OCI-LY7 (cell line): ENCODE measurements at regions not wholly inside any gene's neighbourhood (a gene's known extent, or its start where the extent isn't known, plus 50 kb on each side); places are given as distances from the start of the nearest gene placed in this dataset.

Experiments used
- BruUV-seq: library from RNA; stranded (reverse); fragments of 400-500 nt; replicated peaks from 2 replicates; lab custom pipeline; 2021; lab: Mats Ljungman, UMichigan
- CTCF ChIA-PET: fragments of 300-600 bp; sonication (Branson Sonifier 250); formaldehyde crosslinking; loops from one replicate; lab custom pipeline; 2022; ENCODE audit warnings: antibody characterized with exemption; ENCODE audit not compliant: unreplicated experiment; lab: Charles Lee
- POLR2A ChIA-PET: fragments of 300-600 bp; sonication (Branson Sonifier 250); formaldehyde crosslinking; loops from one replicate; lab custom pipeline; 2022; ENCODE audit warnings: antibody characterized with exemption; lab: Charles Lee
- DNase-seq: peaks from one replicate; pipeline ENCODE4 v3.0.0-alpha.2; 2015; ENCODE audit warnings: low spot score
- H2AFZ ChIP-seq: fragments of 200-600 bp; sonication (generic), shearing (Covaris generic); 2 replicates; pipeline ENCODE4 v1.6.1; 2014; ENCODE audit warnings: mild to moderate bottlenecking, antibody characterized with exemption, low read length, moderate library complexity
- H3K27ac ChIP-seq: fragments of 200-600 bp; sonication (generic); 2 replicates; pipeline ENCODE4 v1.5.1; 2014; ENCODE audit warnings: mixed run types, low read depth, mild to moderate bottlenecking, moderate library complexity, low read length, inconsistent platforms; ENCODE audit not compliant: poor library complexity, severe bottlenecking
- H3K36me3 ChIP-seq: fragments of 200-600 bp; sonication (generic); 2 replicates; pipeline ENCODE4 v1.6.1; 2014; ENCODE audit warnings: mild to moderate bottlenecking, antibody characterized with exemption, low read length, moderate library complexity, mixed read lengths; ENCODE audit not compliant: insufficient read depth
- H3K4me1 ChIP-seq: fragments of 200-600 bp; sonication (generic); 2 replicates; pipeline ENCODE4 v1.5.1; 2014; ENCODE audit warnings: mild to moderate bottlenecking, low read length; ENCODE audit not compliant: insufficient read depth, poor library complexity, severe bottlenecking
- H3K4me2 ChIP-seq: fragments of 200-600 bp; sonication (generic); 2 replicates; pipeline ENCODE4 v1.6.1; 2014; ENCODE audit warnings: mild to moderate bottlenecking, low read length
- H3K4me3 ChIP-seq: fragments of 200-600 bp; sonication (generic); 2 replicates; pipeline ENCODE4 v1.5.1; 2014; ENCODE audit warnings: mild to moderate bottlenecking, low read depth, low read length; ENCODE audit not compliant: poor library complexity, severe bottlenecking
- H3K79me2 ChIP-seq: fragments of 200-600 bp; sonication (generic); 2 replicates; pipeline ENCODE4 v1.6.1; 2016; ENCODE audit warnings: low read depth, mild to moderate bottlenecking, low read length, moderate library complexity, mixed read lengths; ENCODE audit not compliant: insufficient read depth
- H3K9me2 ChIP-seq: fragments of 200-600 bp; sonication (generic); 2 replicates; pipeline ENCODE4 v1.6.1; 2016; ENCODE audit warnings: mild to moderate bottlenecking, low read length, mixed read lengths; ENCODE audit not compliant: insufficient read depth
- H3K9me3 ChIP-seq: fragments of 200-600 bp; sonication (generic); 2 replicates; pipeline ENCODE4 v1.6.1; 2014; ENCODE audit warnings: mild to moderate bottlenecking, mixed run types, low read length, mixed read lengths
- H4K20me1 ChIP-seq: fragments of 200-600 bp; sonication (generic); 2 replicates; pipeline ENCODE4 v1.6.1; 2014; ENCODE audit warnings: mild to moderate bottlenecking, antibody characterized with exemption, low read length, moderate library complexity, mixed read lengths; ENCODE audit not compliant: insufficient read depth
- CTCF ChIP-seq: fragments of 200-600 bp; sonication (generic); conservative IDR thresholded peaks from 2 replicates; pipeline ENCODE4 v1.5.1; 2014; ENCODE audit warnings: mild to moderate bottlenecking, antibody characterized with exemption, low read length, moderate library complexity, mixed read lengths
- EZH2phosphoT487 ChIP-seq: fragments of 200-600 bp; sonication (generic); IDR thresholded peaks from 2 replicates; pipeline ENCODE4 v1.6.1; 2018; ENCODE audit warnings: low read depth, borderline replicate concordance, mild to moderate bottlenecking, mixed run types, antibody characterized with exemption, low read length, moderate library complexity, mixed read lengths
- intact Hi-C: fragments of 100-400 bp; cut with micrococcal nuclease; formaldehyde crosslinking; loops from one replicate; pipeline ENCODE4 v1.10.0; 2022; ENCODE audit not compliant: unreplicated experiment

GRCh38 chr10:129274748-129275474 lies 192.1 kb upstream of the MGMT start:
- intact Hi-C loops = no loop called here
- DNase-seq = no peak
- TF ChIP-seq CTCF (no peak), EZH2phosphoT487 (no peak)

DNA sequence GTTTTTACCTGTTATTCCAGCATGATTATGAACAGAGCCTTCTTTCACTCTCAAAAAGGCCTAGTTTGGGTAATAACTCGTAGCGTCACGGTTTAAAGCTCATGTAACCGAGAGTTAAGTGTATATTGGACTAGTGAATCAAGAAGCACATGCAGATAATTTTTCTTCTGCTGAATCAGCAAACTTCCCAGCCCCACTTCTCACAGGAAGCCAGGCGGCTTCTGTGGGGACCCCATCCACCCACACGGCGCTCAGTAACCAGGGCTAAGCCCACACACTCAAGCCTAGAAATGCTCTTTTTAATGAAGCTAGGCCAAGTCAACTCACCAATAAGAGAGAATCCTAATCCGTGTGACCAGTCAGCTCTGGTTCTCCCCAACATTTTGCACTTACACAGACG lies 191.2 kb upstream of the MGMT start:
- DNase-seq = no peak
- no peaks in the 10 kb centered on the region for H3K36me3 ChIP-seq
- intact Hi-C loops = no loop called here
- CTCF ChIA-PET = no interaction called here
- H3K9me2 ChIP-seq = no peaks in the 10 kb centered on the region
- no peaks in the 10 kb centered on the region for H3K79me2 ChIP-seq
- H3K4me3 ChIP-seq = no peak overlapping the region
- H4K20me1 ChIP-seq = no peaks in the 10 kb centered on the region
- POLR2A ChIA-PET = no interaction called here
- TF ChIP-seq CTCF (no peak), EZH2phosphoT487 (no peak)
- no peak overlapping the region for H3K27ac ChIP-seq
- no peaks in the 10 kb centered on the region for H3K9me3 ChIP-seq
- no peak overlapping the region for H3K4me2 ChIP-seq
- no TSS peak for BruUV-seq
- H2AFZ ChIP-seq = no peak overlapping the region
- no peaks in the 10 kb centered on the region for H3K4me1 ChIP-seq

More at GRCh38 chr10:129274748-129275474, 192.1 kb upstream of the MGMT start:
- no peak overlapping the region for H2AFZ ChIP-seq
- no peak overlapping the region for H3K27ac ChIP-seq
- no peaks in the 10 kb centered on the region for H3K9me3 ChIP-seq
- no peaks in the 10 kb centered on the region for H3K9me2 ChIP-seq
- ChIA-PET POLR2A (no interaction called here), CTCF (no interaction called here)
- H3K4me2 ChIP-seq = no peak overlapping the region
- H3K79me2 ChIP-seq = no peaks in the 10 kb centered on the region
- no peaks in the 10 kb centered on the region for H3K4me1 ChIP-seq
- no peaks in the 10 kb centered on the region for H3K36me3 ChIP-seq
- no TSS peak for BruUV-seq
- no peak overlapping the region for H3K4me3 ChIP-seq
- H4K20me1 ChIP-seq = no peaks in the 10 kb centered on the region

DNA sequence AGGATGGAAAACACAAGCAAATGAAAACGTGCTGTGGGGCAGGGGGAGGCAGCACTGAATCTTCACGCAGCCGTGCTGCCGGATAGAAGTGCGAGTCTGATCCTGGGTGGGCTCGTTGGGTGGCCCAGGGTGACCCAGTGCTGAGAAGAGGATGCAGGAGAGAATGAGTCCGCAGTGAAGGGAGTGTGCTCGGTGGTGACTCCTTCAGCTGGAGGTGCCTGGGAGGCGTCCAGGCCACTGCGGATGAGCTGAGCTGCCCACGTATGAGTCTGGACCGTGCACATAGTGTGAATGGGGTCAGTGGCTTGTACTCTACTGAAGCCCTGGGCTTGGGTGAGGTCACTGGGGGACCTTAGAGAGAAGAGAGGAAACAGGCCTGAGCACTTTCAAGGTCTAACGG lies 190.0 kb upstream of the MGMT start:
- no peaks in the 10 kb centered on the region for H4K20me1 ChIP-seq
- no peak overlapping the region for H3K4me2 ChIP-seq
- CTCF ChIA-PET = no interaction called here
- H3K36me3 ChIP-seq = no peaks in the 10 kb centered on the region
- no peaks in the 10 kb centered on the region for H3K4me1 ChIP-seq
- intact Hi-C loops = no loop called here
- H3K9me2 ChIP-seq = no peaks in the 10 kb centered on the region
- no peak for DNase-seq
- H3K4me3 ChIP-seq = no peak overlapping the region
- no peaks in the 10 kb centered on the region for H3K79me2 ChIP-seq
- no peaks in the 10 kb centered on the region for H3K9me3 ChIP-seq
- TF ChIP-seq CTCF (no peak), EZH2phosphoT487 (no peak)
- POLR2A ChIA-PET = no interaction called here
- no peak overlapping the region for H2AFZ ChIP-seq
- no peak overlapping the region for H3K27ac ChIP-seq
- BruUV-seq = no TSS peak
